ENCODE measurements at regions not wholly inside any gene's neighbourhood (a gene's known extent, or its start where the extent isn't known, plus 50 kb on each side); places are given as distances from the start of the nearest gene placed in this dataset.

GRCh38 chr5:20353499-20353898, 365.5 kb upstream of the CDH18 start:
- intact Hi-C loops (cut with micrococcal nuclease; ENCODE audit: unreplicated experiment) = loop anchor here (1.0 kb wide), 1 partner anchor 77 kb away; no protein-coding TSS in a partner anchor
- Histone ChIP-seq H3K79me2 (ENCODE audit: low read depth) (no peaks in the 10 kb centered on the region), H4K20me1 (ENCODE audit: insufficient read depth) (no peaks in the 10 kb centered on the region), H2AFZ (peak overlapping the region; percentile 56), H3K36me3 (ENCODE audit: low read depth) (no peaks in the 10 kb centered on the region), H3K4me2 (peak overlapping the region; percentile 32), H3K9me2 (ENCODE audit: insufficient read depth) (no peaks in the 10 kb centered on the region; the same call in 1 of the 2 replicates), H3F3A (ENCODE audit: insufficient read depth, low read depth) (no peaks in the 10 kb centered on the region), H3K9me3 (ENCODE audit: insufficient read depth, low read depth) (no peaks in the 10 kb centered on the region; the same call in 1 of the 2 replicates), H3K4me1 (replicated peaks; ENCODE audit: insufficient read depth) (0 out of 2 replicates have a peak, but pooled peaks cover 6% of the 10 kb centered on the region), H3K27ac (no peak overlapping the region), H3K27me3 (ENCODE audit: insufficient read depth, low read depth) (no peaks in the 10 kb centered on the region), H3K4me3 (no peak overlapping the region)
- DNase-seq = peak; percentile 59 to 73
- TF ChIP-seq EZH2 (IDR thresholded peaks at IDR 0.05; ENCODE audit: low read depth) = no peak
- TF ChIP-seq, protein P1, sequence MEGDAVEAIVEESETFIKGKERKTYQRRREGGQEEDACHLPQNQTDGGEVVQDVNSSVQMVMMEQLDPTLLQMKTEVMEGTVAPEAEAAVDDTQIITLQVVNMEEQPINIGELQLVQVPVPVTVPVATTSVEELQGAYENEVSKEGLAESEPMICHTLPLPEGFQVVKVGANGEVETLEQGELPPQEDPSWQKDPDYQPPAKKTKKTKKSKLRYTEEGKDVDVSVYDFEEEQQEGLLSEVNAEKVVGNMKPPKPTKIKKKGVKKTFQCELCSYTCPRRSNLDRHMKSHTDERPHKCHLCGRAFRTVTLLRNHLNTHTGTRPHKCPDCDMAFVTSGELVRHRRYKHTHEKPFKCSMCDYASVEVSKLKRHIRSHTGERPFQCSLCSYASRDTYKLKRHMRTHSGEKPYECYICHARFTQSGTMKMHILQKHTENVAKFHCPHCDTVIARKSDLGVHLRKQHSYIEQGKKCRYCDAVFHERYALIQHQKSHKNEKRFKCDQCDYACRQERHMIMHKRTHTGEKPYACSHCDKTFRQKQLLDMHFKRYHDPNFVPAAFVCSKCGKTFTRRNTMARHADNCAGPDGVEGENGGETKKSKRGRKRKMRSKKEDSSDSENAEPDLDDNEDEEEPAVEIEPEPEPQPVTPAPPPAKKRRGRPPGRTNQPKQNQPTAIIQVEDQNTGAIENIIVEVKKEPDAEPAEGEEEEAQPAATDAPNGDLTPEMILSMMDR (conservative IDR thresholded peaks at IDR 0.05) = no peak
- ChIA-PET POLR2A (ENCODE audit: unreplicated experiment) (interaction anchor here (0.5 to 0.6 kb wide), 2 partner anchors 93 to 232 kb away, joined by 3 to 6 read pairs; no protein-coding TSS in a partner anchor), CTCF (no interaction called here)
- no TSS peak for BruUV-seq (replicated peaks)

GRCh38 chr5:20351849-20352248, 363.8 kb upstream of the CDH18 start:
- Histone ChIP-seq H3F3A (ENCODE audit: insufficient read depth, low read depth) (no peaks in the 10 kb centered on the region), H3K27ac (no peak overlapping the region), H2AFZ (no peak overlapping the region), H3K4me1 (replicated peaks; ENCODE audit: insufficient read depth) (0 out of 2 replicates have a peak, but pooled peaks cover 6% of the 10 kb centered on the region), H3K9me3 (ENCODE audit: insufficient read depth, low read depth) (no peaks in the 10 kb centered on the region; the same call in 1 of the 2 replicates), H3K4me2 (no peak overlapping the region), H4K20me1 (ENCODE audit: insufficient read depth) (no peaks in the 10 kb centered on the region), H3K4me3 (no peak overlapping the region), H3K79me2 (ENCODE audit: low read depth) (no peaks in the 10 kb centered on the region), H3K27me3 (ENCODE audit: insufficient read depth, low read depth) (no peaks in the 10 kb centered on the region), H3K36me3 (ENCODE audit: low read depth) (no peaks in the 10 kb centered on the region), H3K9me2 (ENCODE audit: insufficient read depth) (no peaks in the 10 kb centered on the region; the same call in 1 of the 2 replicates)
- ChIA-PET CTCF (no interaction called here), POLR2A (ENCODE audit: unreplicated experiment) (no interaction called here)
- intact Hi-C loops (cut with micrococcal nuclease; ENCODE audit: unreplicated experiment) = no loop called here
- no peak for DNase-seq
- BruUV-seq (replicated peaks) = no TSS peak
- TF ChIP-seq, protein P1 (conservative IDR thresholded peaks at IDR 0.05) = no peak
- no peak for TF ChIP-seq EZH2 (IDR thresholded peaks at IDR 0.05; ENCODE audit: low read depth)

DNA sequence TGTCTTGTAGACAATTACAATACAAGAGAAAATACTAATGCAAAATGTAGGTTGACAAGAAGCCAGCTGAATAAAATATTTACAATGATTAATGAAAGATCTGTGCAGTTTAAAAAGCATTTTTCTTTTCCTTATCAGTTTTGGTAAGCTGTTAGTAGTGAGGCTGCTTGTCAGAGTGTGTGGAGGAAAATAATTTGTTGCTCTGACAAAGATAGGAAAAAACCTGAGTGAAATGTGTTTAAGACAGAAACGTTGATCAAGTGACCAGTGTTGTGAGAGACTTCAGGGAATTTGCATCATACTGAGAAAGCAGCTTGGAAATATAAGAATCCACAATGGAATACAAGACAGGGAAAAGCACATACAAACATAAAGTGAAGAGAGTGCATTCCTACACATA, 360.3 kb upstream of the CDH18 start:
- intact Hi-C loops (cut with micrococcal nuclease; ENCODE audit: unreplicated experiment) = no loop called here
- no peak overlapping the region for H2AFZ ChIP-seq
- no peak overlapping the region for H3K27ac ChIP-seq
- no peak overlapping the region for H3K4me2 ChIP-seq
- TF ChIP-seq, protein P1 (conservative IDR thresholded peaks at IDR 0.05) = no peak
- TF ChIP-seq EZH2 (IDR thresholded peaks at IDR 0.05; ENCODE audit: low read depth) = no peak
- no peaks in the 10 kb centered on the region for H3K9me3 ChIP-seq (ENCODE audit: insufficient read depth, low read depth)
- BruUV-seq (replicated peaks) = no TSS peak
- CTCF ChIA-PET = no interaction called here
- H4K20me1 ChIP-seq (ENCODE audit: insufficient read depth) = no peaks in the 10 kb centered on the region
- no peaks in the 10 kb centered on the region; the same call in 1 of the 2 replicates for H3K9me2 ChIP-seq (ENCODE audit: insufficient read depth)
- H3K4me3 ChIP-seq = no peak overlapping the region
- H3K79me2 ChIP-seq (ENCODE audit: low read depth) = no peaks in the 10 kb centered on the region
- DNase-seq = no peak
- no peaks in the 10 kb centered on the region for H3F3A ChIP-seq (ENCODE audit: insufficient read depth, low read depth)
- H3K36me3 ChIP-seq (ENCODE audit: low read depth) = no peaks in the 10 kb centered on the region
- H3K4me1 ChIP-seq (replicated peaks; ENCODE audit: insufficient read depth) = no peaks in the 10 kb centered on the region
- POLR2A ChIA-PET (ENCODE audit: unreplicated experiment) = no interaction called here
- H3K27me3 ChIP-seq (ENCODE audit: insufficient read depth, low read depth) = no peaks in the 10 kb centered on the region

Data from PC-9 (cell line).